ENCODE measurements at regions not wholly inside any gene's neighbourhood (a gene's known extent, or its start where the extent isn't known, plus 50 kb on each side); places are given as distances from the start of the nearest gene placed in this dataset.

DNA sequence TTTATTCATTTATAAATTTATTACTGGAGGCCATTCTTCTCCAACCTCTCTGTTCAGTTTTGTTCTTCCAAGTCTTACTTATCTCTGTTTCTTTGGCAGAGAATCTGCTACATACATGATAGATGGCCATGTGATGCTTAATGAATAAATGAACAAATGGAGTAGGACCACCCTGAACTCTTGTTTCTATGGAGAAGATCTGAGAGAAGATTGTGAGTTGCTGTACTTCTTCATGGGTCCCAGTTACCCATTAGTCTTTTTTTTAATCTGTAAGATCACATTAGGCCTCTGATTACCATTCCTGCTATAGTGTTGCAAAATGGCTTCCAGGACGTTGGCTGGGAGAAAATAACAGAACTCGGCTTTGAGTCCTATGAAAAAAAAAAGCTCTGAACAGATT lies 191.9 kb upstream of the SYNPR start:
- H3K4me1 ChIP-seq (ENCODE audit: control insufficient read depth in 1 of 2, insufficient read depth in 2 of 2, low read length in 2 of 2), result no peaks in the 10 kb centered on the region
- H3K4me3 ChIP-seq (replicated peaks in 1 of 3; ENCODE audit: low read depth in 2 of 3, low read length in 3 of 3), result no peak overlapping the region
- H3K36me3 Mint-ChIP-seq, result no peaks in the 10 kb centered on the region
- H3K36me3 ChIP-seq (replicated peaks in 1 of 2; ENCODE audit: control insufficient read depth in 1 of 2, insufficient read depth in 2 of 2, low read length in 2 of 2), result no peaks in the 10 kb centered on the region
- no peaks in the 10 kb centered on the region for H3K9me3 ChIP-seq (replicated peaks in 1 of 2; ENCODE audit: control insufficient read depth in 1 of 2, insufficient read depth in 1 of 2, low read length in 2 of 2)
- no peak overlapping the region for H3K27ac ChIP-seq (ENCODE audit: low read depth in 1 of 2, low read length in 2 of 2)
- H3K27ac Mint-ChIP-seq, result no peak overlapping the region
- H3K9me3 Mint-ChIP-seq, result peaks cover 0 to 2% (median 0%) of the 10 kb centered on the region in 7 donors
- no peaks in the 10 kb centered on the region for H3K27me3 ChIP-seq (ENCODE audit: control insufficient read depth in 2 of 2, insufficient read depth in 2 of 2, low read length in 2 of 2)
- H3K9ac ChIP-seq (ENCODE audit: insufficient read depth, low read length, poor library complexity, severe bottlenecking), result no peak overlapping the region
- no peak overlapping the region for H3K4me3 Mint-ChIP-seq
- no peaks in the 10 kb centered on the region for H4K20me1 ChIP-seq (ENCODE audit: insufficient read depth, low read length)
- H3K27me3 Mint-ChIP-seq (ENCODE audit: low read depth in 3 of 3), result no peaks in the 10 kb centered on the region
- WGBS (ENCODE audit: insufficient coverage), result no CpG with 5 or more reads among the region's 2 CpGs
- no peaks in the 10 kb centered on the region for H3K79me2 ChIP-seq (ENCODE audit: insufficient read depth, low read length)
- no peak overlapping the region for H2AFZ ChIP-seq (ENCODE audit: insufficient read depth, low read depth, low read length, poor library complexity, severe bottlenecking)
- DNase-seq, result no peak
- TF ChIP-seq, protein P1, sequence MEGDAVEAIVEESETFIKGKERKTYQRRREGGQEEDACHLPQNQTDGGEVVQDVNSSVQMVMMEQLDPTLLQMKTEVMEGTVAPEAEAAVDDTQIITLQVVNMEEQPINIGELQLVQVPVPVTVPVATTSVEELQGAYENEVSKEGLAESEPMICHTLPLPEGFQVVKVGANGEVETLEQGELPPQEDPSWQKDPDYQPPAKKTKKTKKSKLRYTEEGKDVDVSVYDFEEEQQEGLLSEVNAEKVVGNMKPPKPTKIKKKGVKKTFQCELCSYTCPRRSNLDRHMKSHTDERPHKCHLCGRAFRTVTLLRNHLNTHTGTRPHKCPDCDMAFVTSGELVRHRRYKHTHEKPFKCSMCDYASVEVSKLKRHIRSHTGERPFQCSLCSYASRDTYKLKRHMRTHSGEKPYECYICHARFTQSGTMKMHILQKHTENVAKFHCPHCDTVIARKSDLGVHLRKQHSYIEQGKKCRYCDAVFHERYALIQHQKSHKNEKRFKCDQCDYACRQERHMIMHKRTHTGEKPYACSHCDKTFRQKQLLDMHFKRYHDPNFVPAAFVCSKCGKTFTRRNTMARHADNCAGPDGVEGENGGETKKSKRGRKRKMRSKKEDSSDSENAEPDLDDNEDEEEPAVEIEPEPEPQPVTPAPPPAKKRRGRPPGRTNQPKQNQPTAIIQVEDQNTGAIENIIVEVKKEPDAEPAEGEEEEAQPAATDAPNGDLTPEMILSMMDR (IDR thresholded peaks at IDR 0.05), result no peak
- intact Hi-C loops (cut with micrococcal nuclease), result no loop called here
- no peak overlapping the region for H3K4me2 ChIP-seq (replicated peaks; ENCODE audit: extremely low read depth, low read length, poor library complexity, severe bottlenecking)
- H3K4me1 Mint-ChIP-seq, result no peaks in the 10 kb centered on the region

DNA sequence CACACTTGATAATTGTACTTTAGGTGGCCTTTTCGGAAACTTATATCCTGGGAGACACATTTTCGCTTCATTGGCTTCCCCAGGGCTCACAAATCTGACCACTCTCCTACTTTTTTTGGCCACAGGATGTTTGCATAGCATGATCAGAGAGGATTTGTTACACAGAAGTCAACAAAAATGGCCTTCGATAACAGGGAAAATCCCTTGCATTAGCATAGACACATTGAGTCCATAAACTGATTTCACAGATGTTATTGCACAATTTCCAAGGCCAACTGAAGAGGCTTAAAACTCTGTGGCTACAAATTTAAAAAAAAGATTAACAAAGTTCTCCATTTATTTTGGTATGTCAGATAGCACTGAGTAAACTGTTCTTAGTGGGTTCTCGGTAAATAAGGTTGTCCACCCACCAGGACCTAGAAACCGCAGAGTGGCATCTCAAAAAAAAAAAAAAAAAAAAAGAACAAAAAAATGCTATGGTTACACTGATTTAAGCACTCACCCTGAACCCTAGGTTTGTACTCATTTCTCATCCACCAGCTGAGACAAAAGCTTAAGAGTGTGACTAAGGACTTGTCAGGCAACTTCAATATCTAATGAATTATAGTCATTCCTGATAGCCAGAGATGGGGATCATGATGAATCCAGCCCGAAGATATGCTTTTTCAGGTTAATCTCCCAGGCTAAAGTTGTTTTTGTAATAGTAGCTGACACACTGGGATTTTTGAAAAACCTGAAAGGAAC lies 188.9 kb upstream of the SYNPR start:
- H3K27ac Mint-ChIP-seq, result no peak overlapping the region
- H3K4me1 Mint-ChIP-seq, result no peaks in the 10 kb centered on the region
- Histone ChIP-seq H3K4me2 (replicated peaks; ENCODE audit: extremely low read depth, low read length, poor library complexity, severe bottlenecking) (no peak overlapping the region), H3K9me3 (replicated peaks in 1 of 2; ENCODE audit: control insufficient read depth in 1 of 2, insufficient read depth in 1 of 2, low read length in 2 of 2) (no peaks in the 10 kb centered on the region), H2AFZ (ENCODE audit: insufficient read depth, low read depth, low read length, poor library complexity, severe bottlenecking) (no peak overlapping the region), H3K27me3 (ENCODE audit: control insufficient read depth in 2 of 2, insufficient read depth in 2 of 2, low read length in 2 of 2) (no peaks in the 10 kb centered on the region), H4K20me1 (ENCODE audit: insufficient read depth, low read length) (no peaks in the 10 kb centered on the region), H3K36me3 (replicated peaks in 1 of 2; ENCODE audit: control insufficient read depth in 1 of 2, insufficient read depth in 2 of 2, low read length in 2 of 2) (no peaks in the 10 kb centered on the region), H3K4me1 (ENCODE audit: control insufficient read depth in 1 of 2, insufficient read depth in 2 of 2, low read length in 2 of 2) (no peaks in the 10 kb centered on the region), H3K4me3 (replicated peaks in 1 of 3; ENCODE audit: low read depth in 2 of 3, low read length in 3 of 3) (no peak overlapping the region), H3K27ac (ENCODE audit: low read depth in 1 of 2, low read length in 2 of 2) (no peak overlapping the region), H3K9ac (ENCODE audit: insufficient read depth, low read length, poor library complexity, severe bottlenecking) (no peak overlapping the region), H3K79me2 (ENCODE audit: insufficient read depth, low read length) (no peaks in the 10 kb centered on the region)
- intact Hi-C loops (cut with micrococcal nuclease), result no loop called here
- H3K36me3 Mint-ChIP-seq, result no peaks in the 10 kb centered on the region
- WGBS (ENCODE audit: insufficient coverage), result 60% methylated on average over 1 of the region's 6 CpGs
- no peaks in the 10 kb centered on the region for H3K27me3 Mint-ChIP-seq (ENCODE audit: low read depth in 3 of 3)
- TF ChIP-seq, protein P1 (IDR thresholded peaks at IDR 0.05), result no peak
- no peak for DNase-seq
- peaks cover 0 to 6% (median 0%) of the 10 kb centered on the region in 7 donors for H3K9me3 Mint-ChIP-seq
- H3K4me3 Mint-ChIP-seq, result no peak overlapping the region

Measured in CD14-positive monocyte (primary cell).